ENCODE measurements at regions not wholly inside any gene's neighbourhood (a gene's known extent, or its start where the extent isn't known, plus 50 kb on each side); places are given as distances from the start of the nearest gene placed in this dataset.

GRCh38 chr4:37524267-37524666 lies 161.9 kb downstream of the RELL1 start:
- Histone ChIP-seq H2AFZ (ENCODE audit: low read depth, low read length) (no peak overlapping the region), H3K4me3 (ENCODE audit: low read length) (no peak overlapping the region), H3K36me3 (ENCODE audit: insufficient read depth, low read length) (no peaks in the 10 kb centered on the region), H3K4me1 (ENCODE audit: insufficient read depth, low read length) (no peaks in the 10 kb centered on the region), H3K27me3 (ENCODE audit: insufficient read depth, low read length) (no peaks in the 10 kb centered on the region), H3K9me3 (ENCODE audit: low read length) (no peaks in the 10 kb centered on the region)

GRCh38 chr4:37522996-37523395 lies 163.2 kb downstream of the RELL1 start:
- Histone ChIP-seq H3K27me3 (ENCODE audit: insufficient read depth, low read length) (no peaks in the 10 kb centered on the region), H3K4me3 (ENCODE audit: low read length) (no peak overlapping the region)

GRCh38 chr4:37517326-37517725 lies 168.8 kb downstream of the RELL1 start:
- no peak overlapping the region for H3K4me3 ChIP-seq (ENCODE audit: low read length)
- H3K9me3 ChIP-seq (ENCODE audit: low read length): no peaks in the 10 kb centered on the region
- H3K27me3 ChIP-seq (ENCODE audit: insufficient read depth, low read length): no peaks in the 10 kb centered on the region
- no peaks in the 10 kb centered on the region for H3K36me3 ChIP-seq (ENCODE audit: insufficient read depth, low read length)
- H3K4me1 ChIP-seq (ENCODE audit: insufficient read depth, low read length): no peaks in the 10 kb centered on the region
- H2AFZ ChIP-seq (ENCODE audit: low read depth, low read length): no peak overlapping the region

More at GRCh38 chr4:37522996-37523395, 163.2 kb downstream of the RELL1 start:
- Histone ChIP-seq H3K36me3 (ENCODE audit: insufficient read depth, low read length) (no peaks in the 10 kb centered on the region), H3K4me1 (ENCODE audit: insufficient read depth, low read length) (no peaks in the 10 kb centered on the region), H3K9me3 (ENCODE audit: low read length) (no peaks in the 10 kb centered on the region), H2AFZ (ENCODE audit: low read depth, low read length) (no peak overlapping the region)

GRCh38 chr4:37516057-37516775 lies 170.0 kb downstream of the RELL1 start:
- H3K36me3 ChIP-seq (ENCODE audit: insufficient read depth, low read length): no peaks in the 10 kb centered on the region

GRCh38 chr4:37510626-37511025 lies 175.6 kb downstream of the RELL1 start:
- Histone ChIP-seq H3K27me3 (ENCODE audit: insufficient read depth, low read length) (no peaks in the 10 kb centered on the region), H3K36me3 (ENCODE audit: insufficient read depth, low read length) (no peaks in the 10 kb centered on the region), H3K4me1 (ENCODE audit: insufficient read depth, low read length) (no peaks in the 10 kb centered on the region), H3K9me3 (ENCODE audit: low read length) (no peaks in the 10 kb centered on the region), H3K4me3 (ENCODE audit: low read length) (no peak overlapping the region), H2AFZ (ENCODE audit: low read depth, low read length) (no peak overlapping the region)

More at GRCh38 chr4:37516057-37516775, 170.0 kb downstream of the RELL1 start:
- H3K4me1 ChIP-seq (ENCODE audit: insufficient read depth, low read length): no peaks in the 10 kb centered on the region
- no peaks in the 10 kb centered on the region for H3K9me3 ChIP-seq (ENCODE audit: low read length)
- no peak overlapping the region for H2AFZ ChIP-seq (ENCODE audit: low read depth, low read length)
- no peaks in the 10 kb centered on the region for H3K27me3 ChIP-seq (ENCODE audit: insufficient read depth, low read length)
- no peak overlapping the region for H3K4me3 ChIP-seq (ENCODE audit: low read length)

- Histone ChIP-seq H3K4me3 (ENCODE audit: low read length) (no peak overlapping the region), H3K27me3 (ENCODE audit: insufficient read depth, low read length) (no peaks in the 10 kb centered on the region), H3K4me1 (ENCODE audit: insufficient read depth, low read length) (no peaks in the 10 kb centered on the region), H2AFZ (ENCODE audit: low read depth, low read length) (no peak overlapping the region), H3K36me3 (ENCODE audit: insufficient read depth, low read length) (no peaks in the 10 kb centered on the region), H3K9me3 (ENCODE audit: low read length) (no peaks in the 10 kb centered on the region)
Observed at GRCh38 chr4:37503261-37503660, 182.9 kb downstream of the RELL1 start.

- Histone ChIP-seq H3K4me1 (ENCODE audit: insufficient read depth, low read length) (no peaks in the 10 kb centered on the region), H3K4me3 (ENCODE audit: low read length) (no peak overlapping the region), H2AFZ (ENCODE audit: low read depth, low read length) (no peak overlapping the region), H3K9me3 (ENCODE audit: low read length) (no peaks in the 10 kb centered on the region), H3K36me3 (ENCODE audit: insufficient read depth, low read length) (no peaks in the 10 kb centered on the region), H3K27me3 (ENCODE audit: insufficient read depth, low read length) (no peaks in the 10 kb centered on the region)
Observed at GRCh38 chr4:37502070-37502469, 184.1 kb downstream of the RELL1 start.

Measured in neuron (in vitro differentiated cells).